ENCODE measurements at regions not wholly inside any gene's neighbourhood (a gene's known extent, or its start where the extent isn't known, plus 50 kb on each side); places are given as distances from the start of the nearest gene placed in this dataset.

GRCh38 chr11:112555491-112556364, 295.1 kb upstream of the PLET1 start (continued):
- TF ChIP-seq, protein P1, sequence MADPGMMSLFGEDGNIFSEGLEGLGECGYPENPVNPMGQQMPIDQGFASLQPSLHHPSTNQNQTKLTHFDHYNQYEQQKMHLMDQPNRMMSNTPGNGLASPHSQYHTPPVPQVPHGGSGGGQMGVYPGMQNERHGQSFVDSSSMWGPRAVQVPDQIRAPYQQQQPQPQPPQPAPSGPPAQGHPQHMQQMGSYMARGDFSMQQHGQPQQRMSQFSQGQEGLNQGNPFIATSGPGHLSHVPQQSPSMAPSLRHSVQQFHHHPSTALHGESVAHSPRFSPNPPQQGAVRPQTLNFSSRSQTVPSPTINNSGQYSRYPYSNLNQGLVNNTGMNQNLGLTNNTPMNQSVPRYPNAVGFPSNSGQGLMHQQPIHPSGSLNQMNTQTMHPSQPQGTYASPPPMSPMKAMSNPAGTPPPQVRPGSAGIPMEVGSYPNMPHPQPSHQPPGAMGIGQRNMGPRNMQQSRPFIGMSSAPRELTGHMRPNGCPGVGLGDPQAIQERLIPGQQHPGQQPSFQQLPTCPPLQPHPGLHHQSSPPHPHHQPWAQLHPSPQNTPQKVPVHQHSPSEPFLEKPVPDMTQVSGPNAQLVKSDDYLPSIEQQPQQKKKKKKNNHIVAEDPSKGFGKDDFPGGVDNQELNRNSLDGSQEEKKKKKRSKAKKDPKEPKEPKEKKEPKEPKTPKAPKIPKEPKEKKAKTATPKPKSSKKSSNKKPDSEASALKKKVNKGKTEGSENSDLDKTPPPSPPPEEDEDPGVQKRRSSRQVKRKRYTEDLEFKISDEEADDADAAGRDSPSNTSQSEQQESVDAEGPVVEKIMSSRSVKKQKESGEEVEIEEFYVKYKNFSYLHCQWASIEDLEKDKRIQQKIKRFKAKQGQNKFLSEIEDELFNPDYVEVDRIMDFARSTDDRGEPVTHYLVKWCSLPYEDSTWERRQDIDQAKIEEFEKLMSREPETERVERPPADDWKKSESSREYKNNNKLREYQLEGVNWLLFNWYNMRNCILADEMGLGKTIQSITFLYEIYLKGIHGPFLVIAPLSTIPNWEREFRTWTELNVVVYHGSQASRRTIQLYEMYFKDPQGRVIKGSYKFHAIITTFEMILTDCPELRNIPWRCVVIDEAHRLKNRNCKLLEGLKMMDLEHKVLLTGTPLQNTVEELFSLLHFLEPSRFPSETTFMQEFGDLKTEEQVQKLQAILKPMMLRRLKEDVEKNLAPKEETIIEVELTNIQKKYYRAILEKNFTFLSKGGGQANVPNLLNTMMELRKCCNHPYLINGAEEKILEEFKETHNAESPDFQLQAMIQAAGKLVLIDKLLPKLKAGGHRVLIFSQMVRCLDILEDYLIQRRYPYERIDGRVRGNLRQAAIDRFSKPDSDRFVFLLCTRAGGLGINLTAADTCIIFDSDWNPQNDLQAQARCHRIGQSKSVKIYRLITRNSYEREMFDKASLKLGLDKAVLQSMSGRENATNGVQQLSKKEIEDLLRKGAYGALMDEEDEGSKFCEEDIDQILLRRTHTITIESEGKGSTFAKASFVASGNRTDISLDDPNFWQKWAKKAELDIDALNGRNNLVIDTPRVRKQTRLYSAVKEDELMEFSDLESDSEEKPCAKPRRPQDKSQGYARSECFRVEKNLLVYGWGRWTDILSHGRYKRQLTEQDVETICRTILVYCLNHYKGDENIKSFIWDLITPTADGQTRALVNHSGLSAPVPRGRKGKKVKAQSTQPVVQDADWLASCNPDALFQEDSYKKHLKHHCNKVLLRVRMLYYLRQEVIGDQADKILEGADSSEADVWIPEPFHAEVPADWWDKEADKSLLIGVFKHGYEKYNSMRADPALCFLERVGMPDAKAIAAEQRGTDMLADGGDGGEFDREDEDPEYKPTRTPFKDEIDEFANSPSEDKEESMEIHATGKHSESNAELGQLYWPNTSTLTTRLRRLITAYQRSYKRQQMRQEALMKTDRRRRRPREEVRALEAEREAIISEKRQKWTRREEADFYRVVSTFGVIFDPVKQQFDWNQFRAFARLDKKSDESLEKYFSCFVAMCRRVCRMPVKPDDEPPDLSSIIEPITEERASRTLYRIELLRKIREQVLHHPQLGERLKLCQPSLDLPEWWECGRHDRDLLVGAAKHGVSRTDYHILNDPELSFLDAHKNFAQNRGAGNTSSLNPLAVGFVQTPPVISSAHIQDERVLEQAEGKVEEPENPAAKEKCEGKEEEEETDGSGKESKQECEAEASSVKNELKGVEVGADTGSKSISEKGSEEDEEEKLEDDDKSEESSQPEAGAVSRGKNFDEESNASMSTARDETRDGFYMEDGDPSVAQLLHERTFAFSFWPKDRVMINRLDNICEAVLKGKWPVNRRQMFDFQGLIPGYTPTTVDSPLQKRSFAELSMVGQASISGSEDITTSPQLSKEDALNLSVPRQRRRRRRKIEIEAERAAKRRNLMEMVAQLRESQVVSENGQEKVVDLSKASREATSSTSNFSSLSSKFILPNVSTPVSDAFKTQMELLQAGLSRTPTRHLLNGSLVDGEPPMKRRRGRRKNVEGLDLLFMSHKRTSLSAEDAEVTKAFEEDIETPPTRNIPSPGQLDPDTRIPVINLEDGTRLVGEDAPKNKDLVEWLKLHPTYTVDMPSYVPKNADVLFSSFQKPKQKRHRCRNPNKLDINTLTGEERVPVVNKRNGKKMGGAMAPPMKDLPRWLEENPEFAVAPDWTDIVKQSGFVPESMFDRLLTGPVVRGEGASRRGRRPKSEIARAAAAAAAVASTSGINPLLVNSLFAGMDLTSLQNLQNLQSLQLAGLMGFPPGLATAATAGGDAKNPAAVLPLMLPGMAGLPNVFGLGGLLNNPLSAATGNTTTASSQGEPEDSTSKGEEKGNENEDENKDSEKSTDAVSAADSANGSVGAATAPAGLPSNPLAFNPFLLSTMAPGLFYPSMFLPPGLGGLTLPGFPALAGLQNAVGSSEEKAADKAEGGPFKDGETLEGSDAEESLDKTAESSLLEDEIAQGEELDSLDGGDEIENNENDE (IDR thresholded peaks at IDR 0.05; ENCODE audit: insufficient replicate concordance, low read length), result no peak
- no peak for TF ChIP-seq KDM5A (IDR thresholded peaks at IDR 0.05; ENCODE audit: low read length)
- no peak for TF ChIP-seq POLR2A (IDR thresholded peaks at IDR 0.05; ENCODE audit: control extremely low read depth in 1 of 2, low read depth in 2 of 2, low read length in 2 of 2)
- TF ChIP-seq ATF3 (IDR thresholded peaks at IDR 0.05; ENCODE audit: insufficient read depth, low read depth, low read length), result no peak
- TF ChIP-seq ASH2L (IDR thresholded peaks at IDR 0.05; ENCODE audit: low read length), result no peak
- TF ChIP-seq NRF1 (IDR thresholded peaks at IDR 0.05; ENCODE audit: low read depth, low read length), result no peak
- peak; percentile 61 for TF ChIP-seq MAX (IDR thresholded peaks at IDR 0.05)
- no peak for TF ChIP-seq KDM1A (IDR thresholded peaks at IDR 0.05; ENCODE audit: borderline replicate concordance, low read length)
- TF ChIP-seq, protein P2, sequence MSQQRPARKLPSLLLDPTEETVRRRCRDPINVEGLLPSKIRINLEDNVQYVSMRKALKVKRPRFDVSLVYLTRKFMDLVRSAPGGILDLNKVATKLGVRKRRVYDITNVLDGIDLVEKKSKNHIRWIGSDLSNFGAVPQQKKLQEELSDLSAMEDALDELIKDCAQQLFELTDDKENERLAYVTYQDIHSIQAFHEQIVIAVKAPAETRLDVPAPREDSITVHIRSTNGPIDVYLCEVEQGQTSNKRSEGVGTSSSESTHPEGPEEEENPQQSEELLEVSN (IDR thresholded peaks at IDR 0.05), result peak; percentile 31; the same call in 1 of the 2 replicates

Data from H1 (cell line).